ENCODE measurements at regions not wholly inside any gene's neighbourhood (a gene's known extent, or its start where the extent isn't known, plus 50 kb on each side); places are given as distances from the start of the nearest gene placed in this dataset.

DNA sequence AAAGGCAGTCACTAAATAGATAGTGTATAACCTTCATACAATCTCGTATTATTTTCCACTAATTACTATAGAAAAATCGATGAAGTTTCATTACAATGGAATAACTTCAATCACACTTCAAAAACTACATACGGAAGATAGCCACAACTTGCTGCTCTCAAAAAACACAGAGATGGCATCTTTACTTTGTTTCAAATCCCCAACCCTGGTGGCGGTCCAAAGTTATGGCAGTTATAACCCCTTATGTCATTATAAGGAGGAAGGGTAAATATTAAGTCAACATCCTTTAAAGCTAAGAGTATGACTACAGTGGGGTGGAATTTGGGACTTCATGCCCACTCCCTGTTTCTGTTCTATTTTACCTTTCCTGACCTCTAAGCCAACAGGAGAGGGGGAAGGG lies 146.5 kb downstream of the LACC1 start:
- Mint-ChIP-seq H3K27me3 (no peaks in the 10 kb centered on the region), H3K27ac (no peak overlapping the region), H3K4me1 (no peaks in the 10 kb centered on the region)

GRCh38 chr13:44028734-44029133 lies 149.0 kb downstream of the LACC1 start:
- H3K27me3 Mint-ChIP-seq, result no peaks in the 10 kb centered on the region
- no peaks in the 10 kb centered on the region for H3K4me1 Mint-ChIP-seq
- no peak overlapping the region for H3K27ac Mint-ChIP-seq
- no peak overlapping the region for H3K4me3 Mint-ChIP-seq
- DNase-seq, result no peak
- ATAC-seq, result no peak
- H3K9me3 Mint-ChIP-seq, result no peaks in the 10 kb centered on the region

More for the DNA sequence above, 146.5 kb downstream of the LACC1 start:
- Mint-ChIP-seq H3K4me3 (no peak overlapping the region), H3K9me3 (no peaks in the 10 kb centered on the region)
- DNase-seq (no peak), ATAC-seq (no peak)

- no peaks in the 10 kb centered on the region for H3K27me3 Mint-ChIP-seq
- H3K4me1 Mint-ChIP-seq, result no peaks in the 10 kb centered on the region
- DNase-seq, result no peak
- H3K27ac Mint-ChIP-seq, result no peak overlapping the region
- ATAC-seq, result no peak
- no peak overlapping the region for H3K4me3 Mint-ChIP-seq
- peaks cover 0 to 5% of the 10 kb centered on the region in 2 donors for H3K9me3 Mint-ChIP-seq
These were observed 150.9 kb downstream of the LACC1 start for GRCh38 chr13:44030615-44031014.

DNA sequence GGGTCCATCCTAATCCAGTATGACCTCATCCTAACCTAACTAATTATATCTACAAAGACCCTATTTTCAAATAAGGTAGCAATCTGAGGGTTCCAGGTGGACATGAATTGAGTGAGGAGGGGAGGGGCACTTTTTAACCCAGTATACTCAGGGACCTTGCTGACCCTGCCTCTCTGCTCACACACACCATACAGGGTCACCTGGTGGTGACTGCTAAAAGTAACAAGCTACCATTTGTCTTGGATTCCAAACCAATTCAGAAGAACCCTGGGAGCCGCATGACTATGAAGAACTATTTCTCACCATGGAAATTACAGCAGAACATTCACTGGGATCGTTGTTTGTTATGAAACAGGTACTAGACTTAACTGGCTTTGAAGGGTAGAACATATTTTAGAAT lies 151.9 kb downstream of the LACC1 start:
- no peaks in the 10 kb centered on the region for H3K27me3 Mint-ChIP-seq
- no peak overlapping the region for H3K4me3 Mint-ChIP-seq
- peaks cover 0 to 5% of the 10 kb centered on the region in 2 donors for H3K9me3 Mint-ChIP-seq
- no peak overlapping the region for H3K27ac Mint-ChIP-seq
- ATAC-seq (no peak), DNase-seq (no peak)
- H3K4me1 Mint-ChIP-seq, result no peaks in the 10 kb centered on the region

DNA sequence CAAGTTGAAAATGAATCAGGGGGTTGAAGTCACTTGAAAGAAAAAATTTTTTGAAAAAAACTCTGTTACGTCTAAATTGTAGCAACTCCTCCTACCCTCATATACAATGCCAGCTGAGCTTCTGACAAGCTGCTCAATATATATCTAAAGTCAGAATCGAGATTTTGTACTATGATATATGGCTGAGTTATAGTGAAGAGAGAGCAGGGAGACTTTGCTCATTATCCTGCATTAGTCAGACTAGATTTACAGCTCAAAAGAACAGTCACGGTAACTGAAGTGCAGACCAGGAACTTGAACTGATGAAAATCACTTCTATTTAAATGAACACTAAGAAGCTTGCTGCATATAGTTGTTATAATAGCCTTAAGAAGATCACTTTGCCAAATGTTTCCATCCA lies 153.1 kb downstream of the LACC1 start:
- no peaks in the 10 kb centered on the region for H3K4me1 Mint-ChIP-seq
- ATAC-seq, result no peak

GRCh38 chr13:44035400-44035799 lies 155.7 kb downstream of the LACC1 start:
- no peak for DNase-seq
- no peaks in the 10 kb centered on the region for H3K27me3 Mint-ChIP-seq
- H3K4me1 Mint-ChIP-seq, result no peaks in the 10 kb centered on the region
- no peak overlapping the region for H3K27ac Mint-ChIP-seq
- H3K4me3 Mint-ChIP-seq, result no peak overlapping the region
- no peak for ATAC-seq
- peaks cover 0 to 5% of the 10 kb centered on the region in 2 donors for H3K9me3 Mint-ChIP-seq

More for the DNA sequence above, 153.1 kb downstream of the LACC1 start:
- Mint-ChIP-seq H3K4me3 (no peak overlapping the region), H3K27me3 (no peaks in the 10 kb centered on the region), H3K9me3 (peaks cover 0 to 5% of the 10 kb centered on the region in 2 donors), H3K27ac (no peak overlapping the region)
- no peak for DNase-seq

DNA sequence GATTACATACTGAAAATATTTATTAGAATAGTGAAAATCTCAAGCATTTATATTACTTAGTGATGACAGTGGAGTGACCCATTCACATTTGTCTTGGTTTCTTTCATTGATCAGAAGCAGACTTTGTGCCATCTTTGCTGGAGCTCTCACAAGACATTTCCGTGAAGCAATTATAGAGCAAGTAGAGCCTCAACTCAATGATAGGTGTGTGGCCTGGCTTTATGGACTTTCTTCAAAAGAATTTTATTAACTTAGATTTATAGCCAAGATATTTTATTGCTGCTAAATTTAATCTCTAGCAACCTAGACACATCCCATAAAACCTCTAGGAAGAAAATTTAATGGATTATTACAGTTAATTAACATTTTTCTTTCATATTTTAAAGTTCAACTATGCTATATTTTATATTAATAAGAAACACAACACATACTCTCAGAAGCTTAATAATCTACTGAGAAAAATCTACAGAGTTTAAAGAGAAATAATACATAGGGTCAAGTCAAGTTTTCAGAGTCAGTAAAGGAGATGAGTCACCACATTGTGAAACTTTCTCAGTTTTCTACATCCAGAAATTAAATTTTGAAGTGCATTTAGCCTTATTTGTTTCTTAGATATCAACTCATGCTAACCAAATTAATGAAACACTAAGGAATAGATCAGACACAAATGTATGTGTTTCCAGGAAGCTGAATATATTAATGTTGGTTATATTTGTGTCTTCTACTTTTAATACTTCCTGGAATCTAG lies 160.5 kb downstream of the LACC1 start:
- no peaks in the 10 kb centered on the region for H3K4me1 Mint-ChIP-seq
- peaks cover 1% of the 10 kb centered on the region for H3K27me3 Mint-ChIP-seq
- H3K27ac Mint-ChIP-seq, result peak overlapping the region in 1 of 2 donors; percentile 46
- DNase-seq, result no peak
- H3K4me3 Mint-ChIP-seq, result no peak overlapping the region
- H3K9me3 Mint-ChIP-seq, result peaks cover 0 to 4% of the 10 kb centered on the region in 2 donors
- ATAC-seq, result no peak

DNA sequence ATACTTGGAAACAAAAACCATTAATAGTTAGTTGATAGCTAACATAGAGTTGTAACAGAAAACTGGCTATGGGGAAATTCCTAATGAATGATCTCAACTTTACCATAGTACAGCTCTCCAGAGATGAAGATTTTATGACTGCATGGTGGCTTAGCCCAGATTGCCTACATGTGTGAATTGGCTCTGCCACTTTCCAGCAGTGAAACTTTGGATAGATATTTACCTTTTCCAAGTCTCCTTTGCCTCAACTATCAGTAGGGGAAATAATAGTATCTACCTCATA lies 161.1 kb downstream of the LACC1 start:
- Mint-ChIP-seq H3K9me3 (no peaks in the 10 kb centered on the region), H3K27me3 (peaks cover 6% of the 10 kb centered on the region), H3K4me1 (no peaks in the 10 kb centered on the region), H3K4me3 (no peak overlapping the region), H3K27ac (peak overlapping the region in 1 of 2 donors; percentile 46)
- DNase-seq (no peak), ATAC-seq (no peak)

DNA sequence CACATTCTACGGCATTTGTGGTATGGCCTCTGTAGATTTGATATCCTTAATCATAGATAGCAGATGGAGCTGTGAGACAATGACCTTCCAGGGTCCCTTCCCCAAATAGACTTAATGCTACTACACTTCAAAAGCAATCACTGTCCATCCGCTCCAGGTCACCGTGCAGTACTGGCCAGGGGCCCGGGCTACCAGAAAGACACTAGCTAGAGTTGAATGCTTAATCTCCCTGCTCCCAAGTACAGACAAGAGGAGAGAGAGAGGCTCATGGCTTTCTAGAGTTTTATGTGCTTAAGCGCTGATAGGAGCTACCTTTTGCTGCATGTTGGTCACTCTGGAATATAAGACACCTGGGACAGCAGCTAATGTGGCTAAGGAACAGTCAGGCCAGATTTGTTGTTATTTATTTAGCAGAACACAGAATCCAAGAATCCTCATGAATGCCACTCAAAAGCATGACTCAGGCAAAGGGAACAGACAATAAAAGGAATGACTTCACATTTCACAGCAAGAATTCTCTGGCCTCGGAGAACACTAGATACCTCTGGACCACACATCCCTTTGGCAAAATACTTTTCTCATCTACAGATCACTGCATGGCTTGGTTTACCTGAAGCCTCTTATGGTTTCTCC lies 165.0 kb downstream of the LACC1 start:
- peaks cover 27% of the 10 kb centered on the region for H3K27me3 Mint-ChIP-seq
- no peak for DNase-seq
- no peaks in the 10 kb centered on the region for H3K4me1 Mint-ChIP-seq
- no peak overlapping the region for H3K27ac Mint-ChIP-seq
- ATAC-seq, result no peak
- no peak overlapping the region for H3K4me3 Mint-ChIP-seq
- H3K9me3 Mint-ChIP-seq, result no peaks in the 10 kb centered on the region

- no peaks in the 10 kb centered on the region for H3K9me3 Mint-ChIP-seq
- H3K27ac Mint-ChIP-seq, result no peak overlapping the region
- DNase-seq, result no peak
- no peak for ATAC-seq
- H3K27me3 Mint-ChIP-seq, result peaks cover 27% of the 10 kb centered on the region
- no peak overlapping the region for H3K4me3 Mint-ChIP-seq
- H3K4me1 Mint-ChIP-seq, result no peaks in the 10 kb centered on the region
These were observed 165.5 kb downstream of the LACC1 start for GRCh38 chr13:44045180-44045562.

DNA sequence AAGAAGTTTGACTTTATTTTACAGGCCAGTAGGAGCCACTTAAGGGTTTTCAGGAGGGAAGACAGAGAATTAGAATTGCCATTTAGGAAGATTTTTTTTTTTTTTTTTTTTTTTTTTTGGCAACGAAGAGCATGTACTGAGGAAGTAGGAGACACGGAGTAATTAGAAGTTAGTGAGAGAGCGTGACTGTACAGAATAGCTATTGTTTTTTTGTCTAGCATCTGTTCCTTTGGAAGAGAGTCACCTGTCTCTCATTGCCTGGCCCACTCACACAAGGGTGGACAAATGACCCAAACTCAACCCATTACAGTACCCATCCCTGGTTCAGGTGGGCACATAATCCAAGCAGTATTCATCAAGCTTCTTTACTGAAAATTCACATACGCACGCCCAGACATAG lies 166.7 kb downstream of the LACC1 start:
- no peak for ATAC-seq
- H3K4me1 Mint-ChIP-seq, result no peaks in the 10 kb centered on the region
- H3K4me3 Mint-ChIP-seq, result no peak overlapping the region
- peaks cover 27% of the 10 kb centered on the region for H3K27me3 Mint-ChIP-seq
- H3K9me3 Mint-ChIP-seq, result no peaks in the 10 kb centered on the region
- no peak for DNase-seq
- H3K27ac Mint-ChIP-seq, result no peak overlapping the region

DNA sequence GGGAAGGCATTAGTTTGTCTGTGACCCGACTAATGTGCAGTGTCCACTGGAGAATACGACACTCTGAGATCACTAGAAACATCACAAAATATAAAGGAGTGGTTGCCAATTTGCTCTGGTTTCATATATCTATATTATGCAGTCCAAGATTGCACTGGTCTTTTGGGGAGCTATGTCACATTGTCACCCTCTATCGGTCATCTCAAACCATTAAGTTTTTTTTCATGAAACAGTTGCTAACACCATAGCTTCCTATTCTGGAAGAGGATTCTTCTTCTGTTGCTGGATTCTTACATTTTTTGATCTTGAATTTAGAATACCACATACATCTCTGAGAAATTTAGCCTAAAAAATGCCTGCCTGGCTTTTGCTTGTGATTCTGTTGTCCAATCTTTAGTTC lies 168.6 kb downstream of the LACC1 start:
- no peaks in the 10 kb centered on the region for H3K9me3 Mint-ChIP-seq
- no peak overlapping the region for H3K27ac Mint-ChIP-seq
- no peak for DNase-seq
- ATAC-seq, result no peak
- H3K4me1 Mint-ChIP-seq, result no peaks in the 10 kb centered on the region
- H3K27me3 Mint-ChIP-seq, result peaks cover 38% of the 10 kb centered on the region
- H3K4me3 Mint-ChIP-seq, result no peak overlapping the region

DNA sequence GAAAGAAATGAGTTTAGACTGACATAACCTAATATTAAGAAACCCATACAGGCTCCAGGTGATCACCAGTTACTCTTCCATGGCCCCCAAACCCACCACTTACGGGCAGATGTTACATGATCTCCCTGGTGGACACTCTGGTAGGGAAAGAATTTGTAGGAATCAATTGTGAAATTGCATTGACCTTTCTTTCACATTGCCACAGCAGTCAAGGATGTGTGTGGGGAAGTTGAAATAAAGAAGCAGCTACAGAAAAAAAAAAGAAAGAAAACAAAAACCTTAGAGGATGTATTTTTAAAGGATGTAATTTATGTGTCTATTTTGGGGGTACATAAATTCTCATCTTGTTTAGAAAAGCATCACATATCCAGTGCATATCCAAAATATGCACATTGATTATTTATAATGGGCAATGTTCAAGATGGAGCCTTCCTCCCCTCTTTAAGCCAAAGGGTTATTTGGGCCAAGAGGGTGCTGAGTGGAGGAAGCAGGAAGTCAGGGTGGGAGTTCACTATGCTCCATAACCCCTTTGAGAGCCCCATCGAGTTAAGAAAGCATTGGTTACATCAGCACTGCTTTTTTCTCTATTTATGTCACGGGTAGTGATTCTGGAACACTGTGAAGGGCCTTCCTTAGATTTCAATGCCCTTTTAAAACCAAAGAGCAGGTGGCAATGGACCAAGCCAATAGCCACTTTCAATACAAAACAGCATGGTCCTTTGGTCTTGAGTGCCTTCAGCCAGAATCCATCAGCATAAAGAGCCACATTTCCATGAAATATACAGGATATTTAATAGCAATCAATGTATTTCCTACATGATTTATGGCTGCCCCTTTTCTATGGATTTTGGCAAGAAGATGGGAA lies 169.6 kb downstream of the LACC1 start:
- Mint-ChIP-seq H3K27me3 (peaks cover 41% of the 10 kb centered on the region), H3K4me3 (no peak overlapping the region), H3K9me3 (no peaks in the 10 kb centered on the region), H3K27ac (no peak overlapping the region), H3K4me1 (no peaks in the 10 kb centered on the region)
- DNase-seq (no peak), ATAC-seq (no peak)

- no peak for DNase-seq
- H3K27ac Mint-ChIP-seq, result no peak overlapping the region
- no peaks in the 10 kb centered on the region for H3K9me3 Mint-ChIP-seq
- H3K27me3 Mint-ChIP-seq, result peaks cover 36% of the 10 kb centered on the region
- no peak overlapping the region for H3K4me3 Mint-ChIP-seq
- peaks cover 5% of the 10 kb centered on the region for H3K4me1 Mint-ChIP-seq
- no peak for ATAC-seq
These were observed 170.9 kb downstream of the LACC1 start for GRCh38 chr13:44050450-44051063.

- DNase-seq (no peak), ATAC-seq (no peak)
- H3K4me3 Mint-ChIP-seq, result no peak overlapping the region
- H3K9me3 Mint-ChIP-seq, result no peaks in the 10 kb centered on the region
- no peak overlapping the region for H3K27ac Mint-ChIP-seq
- H3K4me1 Mint-ChIP-seq, result peaks cover 11% of the 10 kb centered on the region
- peaks cover 28% of the 10 kb centered on the region for H3K27me3 Mint-ChIP-seq
These were observed 171.7 kb downstream of the LACC1 start for GRCh38 chr13:44051405-44051804.

All from stimulated activated naive CD8-positive, alpha-beta T cell treated with anti-CD3 and anti-CD28 coated beads, Interleukin-15, amount 100 ng/mL, for 72 hours (primary cell).